HepG2 (cell line): ENCODE measurements at regions not wholly inside any gene's neighbourhood (a gene's known extent, or its start where the extent isn't known, plus 50 kb on each side); places are given as distances from the start of the nearest gene placed in this dataset.

Experiments used
- ARNTL ChIP-seq: sonication (generic); formaldehyde crosslinking; IDR thresholded peaks from 2 replicates; pipeline ENCODE4 v1.4.0; 2020; ENCODE audit warnings: mild to moderate bottlenecking, missing genetic modification reagents
- DPF2 ChIP-seq: sonication (generic); formaldehyde crosslinking; IDR thresholded peaks from 2 replicates; pipeline ENCODE4 v1.4.0; 2020; ENCODE audit warnings: mild to moderate bottlenecking, low read depth, missing genetic modification reagents, borderline replicate concordance
- ELF4 ChIP-seq: sonication (generic); formaldehyde crosslinking; IDR thresholded peaks from 2 replicates; pipeline ENCODE4 v1.5.0; 2020; ENCODE audit warnings: missing genetic modification reagents, mild to moderate bottlenecking, moderate library complexity, borderline replicate concordance
- KDM4B ChIP-seq: sonication (generic); formaldehyde crosslinking; IDR thresholded peaks from 2 replicates; pipeline ENCODE4 v1.4.0; 2020; ENCODE audit warnings: missing genetic modification reagents
- KIAA2018 ChIP-seq: sonication (generic); formaldehyde crosslinking; IDR thresholded peaks from 2 replicates; pipeline ENCODE4 v1.5.0; 2020; ENCODE audit warnings: mild to moderate bottlenecking, missing genetic modification reagents, borderline replicate concordance
- MAX ChIP-seq: IDR thresholded peaks from 2 replicates; pipeline ENCODE4 v1.6.1; 2012; ENCODE audit warnings: inconsistent platforms
- SOX5 ChIP-seq: IDR thresholded peaks from 2 replicates; pipeline ENCODE4 v1.6.1; 2016; ENCODE audit warnings: borderline replicate concordance
- TFAP4 ChIP-seq: sonication (generic); IDR thresholded peaks from 2 replicates; pipeline ENCODE4 v1.6.1; 2016; ENCODE audit warnings: low read depth, borderline replicate concordance
- ZBTB42 ChIP-seq: sonication (generic); formaldehyde crosslinking; IDR thresholded peaks from 2 replicates; pipeline ENCODE4 v1.5.0; 2020; ENCODE audit warnings: mild to moderate bottlenecking, missing genetic modification reagents
- ZNF367 ChIP-seq: sonication (generic); formaldehyde crosslinking; IDR thresholded peaks from 2 replicates; pipeline ENCODE4 v1.4.0; 2020; ENCODE audit warnings: missing genetic modification reagents, borderline replicate concordance
- ZNF710 ChIP-seq: sonication (generic); formaldehyde crosslinking; IDR thresholded peaks from 2 replicates; pipeline ENCODE4 v1.5.0; 2020; ENCODE audit warnings: mild to moderate bottlenecking, missing genetic modification reagents, borderline replicate concordance
- ZNF788 ChIP-seq: sonication (generic); formaldehyde crosslinking; IDR thresholded peaks from 2 replicates; pipeline ENCODE4 v1.5.0; 2020; ENCODE audit warnings: mild to moderate bottlenecking, missing genetic modification reagents, borderline replicate concordance
- TF ChIP-seq, protein P1 (sequence below): sonication (generic); formaldehyde crosslinking; IDR thresholded peaks from 2 replicates; pipeline ENCODE4 v1.4.0; 2020; ENCODE audit warnings: low read depth, missing genetic modification reagents

- TF ChIP-seq KIAA2018 (CRISPR knock-in tag) (no peak), ZBTB42 (CRISPR knock-in tag) (no peak), ARNTL (CRISPR knock-in tag) (no peak; the same call in 1 of the 2 replicates), ZNF710 (CRISPR knock-in tag) (peak; percentile 75; the same call in 1 of the 2 replicates), ELF4 (CRISPR knock-in tag) (0 out of 2 replicates have a peak, but pooled peaks have one; percentile 32), KDM4B (no peak), DPF2 (peak; percentile 71; the same call in 1 of the 2 replicates), ZNF788 (no peak), TFAP4 (no peak), ZNF367 (no peak), SOX5 (CRISPR knock-in tag) (peak; percentile 76), MAX (0 out of 2 replicates have a peak, but pooled peaks have one; percentile 21)
- TF ChIP-seq, protein P1, sequence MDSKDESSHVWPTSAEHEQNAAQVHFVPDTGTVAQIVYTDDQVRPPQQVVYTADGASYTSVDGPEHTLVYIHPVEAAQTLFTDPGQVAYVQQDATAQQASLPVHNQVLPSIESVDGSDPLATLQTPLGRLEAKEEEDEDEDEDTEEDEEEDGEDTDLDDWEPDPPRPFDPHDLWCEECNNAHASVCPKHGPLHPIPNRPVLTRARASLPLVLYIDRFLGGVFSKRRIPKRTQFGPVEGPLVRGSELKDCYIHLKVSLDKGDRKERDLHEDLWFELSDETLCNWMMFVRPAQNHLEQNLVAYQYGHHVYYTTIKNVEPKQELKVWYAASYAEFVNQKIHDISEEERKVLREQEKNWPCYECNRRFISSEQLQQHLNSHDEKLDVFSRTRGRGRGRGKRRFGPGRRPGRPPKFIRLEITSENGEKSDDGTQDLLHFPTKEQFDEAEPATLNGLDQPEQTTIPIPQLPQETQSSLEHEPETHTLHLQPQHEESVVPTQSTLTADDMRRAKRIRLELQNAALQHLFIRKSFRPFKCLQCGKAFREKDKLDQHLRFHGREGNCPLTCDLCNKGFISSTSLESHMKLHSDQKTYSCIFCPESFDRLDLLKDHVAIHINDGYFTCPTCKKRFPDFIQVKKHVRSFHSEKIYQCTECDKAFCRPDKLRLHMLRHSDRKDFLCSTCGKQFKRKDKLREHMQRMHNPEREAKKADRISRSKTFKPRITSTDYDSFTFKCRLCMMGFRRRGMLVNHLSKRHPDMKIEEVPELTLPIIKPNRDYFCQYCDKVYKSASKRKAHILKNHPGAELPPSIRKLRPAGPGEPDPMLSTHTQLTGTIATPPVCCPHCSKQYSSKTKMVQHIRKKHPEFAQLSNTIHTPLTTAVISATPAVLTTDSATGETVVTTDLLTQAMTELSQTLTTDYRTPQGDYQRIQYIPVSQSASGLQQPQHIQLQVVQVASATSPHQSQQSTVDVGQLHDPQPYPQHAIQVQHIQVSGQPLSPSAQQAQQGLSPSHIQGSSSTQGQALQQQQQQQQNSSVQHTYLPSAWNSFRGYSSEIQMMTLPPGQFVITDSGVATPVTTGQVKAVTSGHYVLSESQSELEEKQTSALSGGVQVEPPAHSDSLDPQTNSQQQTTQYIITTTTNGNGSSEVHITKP (CRISPR knock-in tag), result no peak
These were observed 236.3 kb upstream of the ZNF217 start (continued) for GRCh38 chr20:53829724-53830521.
